CD4-positive, alpha-beta T cell treated with Interferon alpha-2 for 1 hour (primary cell): ENCODE measurements at regions not wholly inside any gene's neighbourhood (a gene's known extent, or its start where the extent isn't known, plus 50 kb on each side); places are given as distances from the start of the nearest gene placed in this dataset.
"Not testable (repeated sequence)": the region's sequence is repeated elsewhere in the genome, so short reads cannot be mapped to it uniquely, and the experiment has no call there.

Source experiments
- DNase-seq, 2 donors: peaks; one replicate each; pipeline ENCODE4 v3.0.0-alpha.2; 2020 to 2022

- DNase-seq: no peak
Observed at GRCh38 chr2:14492920-14493503, 139.5 kb upstream of the LRATD1 start.

GRCh38 chr2:14494759-14495158, 137.8 kb upstream of the LRATD1 start:
- no peak for DNase-seq

- no peak for DNase-seq
Observed at GRCh38 chr2:14501061-14501460, 131.5 kb upstream of the LRATD1 start.

- not testable (repeated sequence) for DNase-seq
Observed at GRCh38 chr2:14506955-14507354, 125.6 kb upstream of the LRATD1 start.

GRCh38 chr2:14511541-14511940, 121.0 kb upstream of the LRATD1 start:
- no peak for DNase-seq

- DNase-seq: no peak
Observed at GRCh38 chr2:14513903-14514302, 118.6 kb upstream of the LRATD1 start.

GRCh38 chr2:14516844-14517243, 115.7 kb upstream of the LRATD1 start:
- DNase-seq: no peak

GRCh38 chr2:14517731-14518130, 114.8 kb upstream of the LRATD1 start:
- DNase-seq: no peak

GRCh38 chr2:14520385-14520945, 112.1 kb upstream of the LRATD1 start:
- no peak for DNase-seq

GRCh38 chr2:14524041-14524802, 108.3 kb upstream of the LRATD1 start:
- no peak for DNase-seq

- no peak for DNase-seq
Observed at GRCh38 chr2:14524803-14525080, 107.8 kb upstream of the LRATD1 start.

GRCh38 chr2:14530506-14530905, 102.0 kb upstream of the LRATD1 start:
- no peak for DNase-seq

- DNase-seq: no peak
Observed at GRCh38 chr2:14533131-14533757, 99.3 kb upstream of the LRATD1 start.

GRCh38 chr2:14535156-14535555, 97.4 kb upstream of the LRATD1 start:
- DNase-seq: no peak

GRCh38 chr2:14536976-14537375, 95.5 kb upstream of the LRATD1 start:
- DNase-seq: no peak

- DNase-seq: no peak
Observed at GRCh38 chr2:14540015-14540414, 92.5 kb upstream of the LRATD1 start.

- DNase-seq: no peak
Observed at GRCh38 chr2:14543284-14543683, 89.2 kb upstream of the LRATD1 start.

GRCh38 chr2:14544247-14544646, 88.3 kb upstream of the LRATD1 start:
- DNase-seq: no peak

- no peak for DNase-seq
Observed at GRCh38 chr2:14547830-14548229, 84.7 kb upstream of the LRATD1 start.

- DNase-seq: no peak
Observed at GRCh38 chr2:14550658-14551057, 81.9 kb upstream of the LRATD1 start.

- no peak for DNase-seq
Observed at GRCh38 chr2:14551069-14551468, 81.4 kb upstream of the LRATD1 start.

- no peak for DNase-seq
Observed at GRCh38 chr2:14552286-14552685, 80.2 kb upstream of the LRATD1 start.

GRCh38 chr2:14552818-14553217, 79.7 kb upstream of the LRATD1 start:
- DNase-seq: no peak

- no peak for DNase-seq
Observed at GRCh38 chr2:14554849-14555545, 77.5 kb upstream of the LRATD1 start.
